ENCODE measurements at regions not wholly inside any gene's neighbourhood (a gene's known extent, or its start where the extent isn't known, plus 50 kb on each side); places are given as distances from the start of the nearest gene placed in this dataset.
A peak's percentile ranks its signal among the peaks of the same experiment; 100 is the strongest.
"Not testable (repeated sequence)": the region's sequence is repeated elsewhere in the genome, so short reads cannot be mapped to it uniquely, and the experiment has no call there.

- DNase-seq, result no peak
These were observed 206.8 kb upstream of the SDK2 start for GRCh38 chr17:73851091-73851490.

DNA sequence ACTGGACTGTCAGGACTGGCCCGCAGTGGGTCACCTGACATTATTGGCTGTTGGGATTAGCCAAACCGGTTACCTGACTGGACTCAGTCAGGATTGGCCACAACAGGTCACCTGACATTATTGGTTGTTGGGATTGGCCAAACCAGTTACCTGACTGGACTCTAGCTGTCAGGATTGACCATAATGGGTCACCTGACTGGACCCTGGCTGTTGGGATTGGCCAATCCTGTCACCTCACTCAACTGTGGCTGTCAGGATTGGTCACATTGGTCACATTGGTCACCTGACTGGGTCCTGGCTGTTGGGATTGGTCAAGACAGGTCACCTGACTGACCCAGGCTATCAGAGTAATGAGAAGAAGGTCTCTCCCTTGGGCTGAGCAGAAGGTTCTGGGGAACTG is 207.7 kb upstream of the SDK2 start:
- DNase-seq, result no peak

GRCh38 chr17:73855720-73856333 is 211.6 kb upstream of the SDK2 start:
- peak; percentile 58 for DNase-seq

- DNase-seq, result no peak
These were observed 212.3 kb upstream of the SDK2 start for GRCh38 chr17:73856556-73856955.

- DNase-seq, result not testable (repeated sequence)
These were observed 215.3 kb upstream of the SDK2 start for GRCh38 chr17:73859439-73860008.

GRCh38 chr17:73861543-73861942 is 217.3 kb upstream of the SDK2 start:
- no peak for DNase-seq

- DNase-seq, result no peak
These were observed 219.7 kb upstream of the SDK2 start for GRCh38 chr17:73863761-73864535.

DNA sequence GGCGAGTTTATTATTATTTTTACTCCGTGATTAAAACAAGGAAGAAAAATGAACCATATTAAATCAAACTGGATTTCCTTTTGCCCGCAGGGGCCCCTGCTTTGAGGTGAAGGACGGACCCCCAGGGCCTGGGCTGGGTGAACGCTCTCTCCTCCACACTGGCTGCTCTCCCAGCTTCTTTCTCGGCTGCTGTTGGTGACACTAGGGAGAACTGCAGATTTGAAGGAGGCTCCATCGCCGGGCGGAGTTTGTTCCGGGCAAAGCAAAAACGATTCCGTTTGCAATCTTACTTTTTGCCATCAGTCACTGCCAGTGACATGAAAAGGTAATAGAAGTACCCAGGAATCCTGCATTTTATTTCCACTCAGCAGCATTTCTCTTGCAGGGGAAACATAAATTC is 221.6 kb upstream of the SDK2 start:
- no peak for DNase-seq

- DNase-seq, result peak; percentile 40
These were observed 222.8 kb upstream of the SDK2 start for GRCh38 chr17:73867056-73867455.

GRCh38 chr17:73870068-73870467 is 225.8 kb upstream of the SDK2 start:
- DNase-seq, result no peak

GRCh38 chr17:73870473-73870872 is 226.2 kb upstream of the SDK2 start:
- DNase-seq, result no peak

DNA sequence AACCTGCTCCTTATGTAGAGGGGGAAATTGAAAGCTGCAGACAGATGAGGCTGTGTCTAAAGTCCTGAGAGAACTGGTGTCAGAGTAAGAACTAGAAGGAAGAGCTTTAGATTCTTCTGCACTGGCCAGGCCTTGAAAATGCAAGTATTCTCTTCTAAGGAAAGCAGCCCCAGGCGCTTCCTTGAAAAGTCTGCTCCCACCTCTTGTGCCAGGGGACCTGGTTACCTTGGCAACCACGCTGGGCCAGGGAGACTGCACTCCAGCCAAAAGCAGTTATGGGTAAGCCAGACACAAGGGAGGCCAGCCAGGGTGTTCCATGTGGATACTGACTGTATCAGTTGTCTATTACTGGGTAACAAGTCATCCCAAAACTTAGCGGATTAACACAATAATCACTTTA is 228.6 kb upstream of the SDK2 start:
- DNase-seq, result no peak

DNA sequence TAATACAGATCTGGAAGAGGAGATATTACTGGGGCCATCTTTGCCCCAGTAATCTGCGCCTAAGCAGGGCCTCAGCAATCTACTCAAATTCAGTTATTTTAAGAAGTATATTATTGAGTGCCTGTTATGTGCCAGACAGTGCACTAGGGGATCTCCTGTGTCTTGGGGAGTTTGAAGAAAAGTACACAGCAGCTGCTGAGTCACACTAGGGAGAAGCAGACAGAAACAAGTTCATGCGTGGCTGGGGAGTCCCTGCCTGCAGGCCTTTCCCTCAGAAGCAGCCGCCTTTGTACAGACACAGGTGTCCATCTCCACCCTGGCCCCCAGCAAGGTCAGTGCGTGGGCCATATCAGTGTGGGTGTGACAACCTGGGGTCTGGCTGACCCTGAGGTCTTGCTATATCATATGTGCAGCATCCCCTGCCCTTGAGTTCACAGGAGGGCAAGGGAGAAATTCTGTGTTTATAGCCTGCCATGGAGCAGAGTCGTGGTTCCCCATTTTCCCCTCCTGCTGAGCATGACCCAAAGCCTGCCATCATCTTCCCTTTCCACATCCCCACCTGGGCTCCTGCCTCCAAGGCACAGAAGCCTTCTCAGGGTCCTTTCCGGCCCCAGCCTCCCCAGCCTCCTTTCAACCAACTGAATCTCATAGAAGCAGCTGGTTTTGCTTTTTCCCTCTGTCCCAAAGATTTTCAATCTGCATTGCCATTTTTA is 229.9 kb upstream of the SDK2 start:
- DNase-seq, result no peak

DNA sequence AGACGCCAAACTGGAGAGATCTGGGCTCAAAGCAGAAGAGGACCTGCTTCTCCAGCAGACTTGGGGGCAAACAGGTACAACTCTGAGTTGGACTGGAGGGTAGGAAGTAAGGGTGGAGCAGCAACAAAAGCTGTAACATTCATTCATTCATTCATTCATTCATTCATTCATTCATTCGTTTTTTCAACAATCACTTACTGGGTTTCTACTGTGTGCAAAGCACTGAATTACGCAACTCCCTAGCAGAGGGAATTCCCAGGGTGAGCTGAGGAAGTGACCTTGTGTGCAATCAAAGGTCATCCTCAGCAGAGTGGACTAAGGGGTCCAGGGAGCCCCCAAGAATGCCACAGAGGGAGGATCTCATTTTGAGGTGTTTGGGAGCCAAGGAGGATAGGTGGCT is 231.1 kb upstream of the SDK2 start:
- no peak for DNase-seq

DNA sequence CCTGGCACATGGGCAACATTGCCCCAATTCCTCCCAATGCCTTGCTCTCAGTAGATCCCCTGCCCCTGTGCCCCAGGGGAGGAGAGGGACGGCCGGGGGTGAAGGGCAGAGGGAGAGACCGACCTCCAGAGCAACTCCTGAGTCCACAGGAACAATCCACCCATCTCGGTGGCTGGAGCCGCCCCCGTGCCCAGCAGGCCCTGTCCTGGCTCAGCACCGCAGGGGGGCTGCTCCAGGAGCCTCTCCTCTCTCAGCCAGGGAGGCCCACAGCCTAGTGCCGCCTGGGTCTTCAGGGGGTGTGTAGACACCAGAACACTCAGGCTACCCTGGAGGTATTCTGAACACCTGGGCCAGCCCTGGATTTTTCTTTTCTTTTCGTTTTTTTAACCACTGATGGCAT is 233.7 kb upstream of the SDK2 start:
- DNase-seq, result no peak

DNA sequence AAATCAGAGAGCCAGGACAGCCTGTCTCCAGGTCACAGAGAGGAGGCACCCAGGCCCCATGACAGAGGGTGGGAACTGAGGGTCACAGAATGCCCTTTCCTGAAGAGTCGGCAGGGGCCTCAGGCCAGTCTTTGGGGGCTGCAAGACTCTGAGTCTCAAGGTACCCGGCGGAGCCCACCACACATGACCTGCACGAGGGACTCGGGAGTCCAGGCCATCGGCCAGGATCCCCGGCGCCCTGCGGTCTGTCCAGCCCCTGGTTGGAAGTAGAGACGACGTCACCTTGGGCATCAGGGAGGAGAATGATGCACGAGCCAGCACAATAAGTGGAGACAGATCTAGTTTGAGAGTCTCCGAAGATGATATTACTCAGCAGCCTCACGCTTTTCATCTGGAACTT is 234.7 kb upstream of the SDK2 start:
- DNase-seq, result peak; percentile 47

DNA sequence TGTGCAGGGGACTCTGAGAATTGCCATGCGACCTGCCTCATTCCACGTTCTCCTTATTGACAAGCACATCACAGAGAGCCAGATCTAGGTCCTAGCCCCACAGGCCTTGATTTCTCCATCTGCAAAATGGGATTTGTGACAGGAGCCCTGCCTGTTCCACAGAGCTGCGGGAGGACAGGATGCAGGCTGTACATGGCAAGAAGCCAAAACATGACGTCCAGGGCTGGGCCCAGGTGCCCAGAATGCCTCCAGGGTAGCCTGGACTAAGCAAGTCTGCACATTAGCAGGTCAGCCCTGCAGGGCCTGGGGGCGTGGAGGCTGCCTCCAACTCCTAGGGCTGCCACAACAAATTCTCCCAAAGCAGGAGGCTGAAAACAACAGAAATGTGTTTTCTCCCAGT is 235.7 kb upstream of the SDK2 start:
- no peak for DNase-seq

- DNase-seq, result no peak
These were observed 238.3 kb upstream of the SDK2 start for GRCh38 chr17:73882590-73882989.

DNA sequence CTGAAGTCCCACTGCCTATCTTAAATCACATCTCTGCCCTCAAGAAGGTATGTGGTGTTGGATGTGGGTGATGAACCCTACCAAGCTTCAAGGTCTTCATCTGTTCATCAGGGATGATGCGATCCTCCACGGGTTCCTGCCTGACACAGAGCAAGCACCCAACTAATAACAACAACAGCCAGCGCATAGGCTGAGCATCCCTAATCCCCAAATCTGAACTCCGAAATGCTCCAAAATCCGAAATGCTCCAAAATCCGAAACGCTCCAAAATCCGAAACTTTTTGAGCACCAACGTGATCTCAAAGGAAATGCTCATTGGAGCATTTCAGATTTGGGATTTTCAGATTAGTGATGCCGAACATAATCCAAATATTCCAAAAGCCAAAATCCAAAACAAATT is 238.9 kb upstream of the SDK2 start:
- no peak for DNase-seq

DNA sequence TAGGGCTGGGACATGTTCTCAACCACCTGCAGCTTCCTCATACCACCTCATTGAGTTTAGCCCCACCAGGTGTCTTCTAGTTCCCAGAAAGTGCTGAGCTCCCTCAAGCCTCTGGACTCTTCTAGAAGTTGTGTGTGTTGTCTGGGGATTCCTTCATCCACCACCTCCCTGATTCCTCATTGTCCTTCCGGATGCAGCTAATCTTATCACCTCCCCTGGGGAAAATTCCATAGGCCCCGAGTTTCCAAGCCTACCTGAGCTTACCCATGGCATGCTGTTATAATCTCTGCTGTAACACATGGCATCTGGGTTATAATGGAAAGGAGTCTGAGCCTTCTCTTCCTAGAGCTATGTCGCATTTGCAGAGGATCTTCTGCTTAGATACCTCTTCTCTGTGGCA is 243.5 kb upstream of the SDK2 start:
- no peak for DNase-seq

DNA sequence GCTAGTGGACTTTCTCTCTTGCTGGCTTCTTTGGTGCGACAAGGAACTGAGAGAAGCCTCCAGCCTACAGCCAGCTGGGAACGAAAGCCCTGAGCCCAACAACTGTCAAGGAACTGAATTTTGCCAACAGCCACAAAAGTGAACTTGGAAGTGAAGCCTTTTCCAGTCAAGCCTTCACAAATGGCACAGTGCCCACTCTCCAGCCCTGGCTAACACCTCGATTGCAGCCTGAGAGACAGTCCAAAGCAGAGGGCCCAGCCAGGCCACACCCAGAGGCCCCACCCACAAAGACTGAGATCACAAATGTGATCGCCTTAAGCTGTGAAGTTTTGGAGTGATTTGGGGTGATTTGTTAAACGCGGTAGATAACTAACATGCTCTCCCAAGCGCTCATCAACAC is 244.6 kb upstream of the SDK2 start:
- DNase-seq, result peak; percentile 61

DNA sequence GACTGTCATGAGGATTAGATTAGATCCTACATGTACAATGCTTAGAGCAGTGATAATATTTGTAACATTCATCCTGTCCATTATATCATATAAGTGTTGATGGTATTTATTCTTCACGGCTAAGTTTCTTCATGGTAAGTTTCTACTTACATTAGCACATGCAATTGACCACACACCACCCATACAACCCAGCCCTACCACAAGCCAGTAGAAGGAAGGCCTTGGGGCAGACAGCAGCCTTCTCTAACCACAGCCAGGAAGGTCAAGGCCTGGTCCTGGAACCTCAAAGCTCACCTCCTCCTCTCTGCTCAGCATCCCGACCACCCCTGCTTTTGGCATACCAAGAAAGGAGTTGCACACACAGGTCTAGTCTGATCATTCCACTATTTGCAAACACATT is 245.2 kb upstream of the SDK2 start:
- no peak for DNase-seq

DNA sequence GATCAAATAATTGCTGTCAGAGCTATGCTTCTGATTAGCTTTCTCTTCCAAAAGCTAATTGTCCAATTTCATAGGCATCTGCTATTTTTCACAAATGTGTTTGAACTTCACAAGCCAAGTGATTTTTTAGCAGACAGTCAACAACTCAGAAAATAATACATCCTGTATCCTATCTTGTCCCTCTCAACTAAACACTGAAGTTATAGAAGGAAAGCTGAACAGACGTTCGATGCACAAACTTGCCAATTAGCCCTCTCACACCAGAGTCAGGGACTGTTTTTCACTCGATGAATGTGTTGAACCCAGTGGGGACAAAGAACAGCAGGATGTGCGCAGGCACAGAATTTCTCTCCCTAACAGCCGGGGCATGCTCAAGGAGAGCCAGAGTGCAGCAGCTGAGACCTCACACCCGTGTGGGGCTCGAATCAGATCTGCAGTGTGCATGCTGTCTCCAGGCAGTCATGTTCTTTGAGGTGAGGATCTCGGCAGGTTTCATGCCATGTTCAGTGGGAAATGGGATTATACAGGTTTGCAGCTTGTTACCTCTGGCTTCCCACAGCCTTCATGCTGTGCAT is 246.7 kb upstream of the SDK2 start:
- peak; percentile 30 for DNase-seq

Data from tongue (tissue), 1 donor.